ENCODE measurements at regions not wholly inside any gene's neighbourhood (a gene's known extent, or its start where the extent isn't known, plus 50 kb on each side); places are given as distances from the start of the nearest gene placed in this dataset.
"Not testable (repeated sequence)": the region's sequence is repeated elsewhere in the genome, so short reads cannot be mapped to it uniquely, and the experiment has no call there.

- no peak for DNase-seq
Observed at GRCh38 chr15:20367093-20367492, 174.5 kb downstream of the GOLGA6L6 start.

- DNase-seq: not testable (repeated sequence)
Observed at GRCh38 chr15:20363591-20363990, 178.0 kb downstream of the GOLGA6L6 start.

GRCh38 chr15:20361091-20361490 lies 180.5 kb downstream of the GOLGA6L6 start:
- no peak for DNase-seq

GRCh38 chr15:20358779-20359414 lies 182.7 kb downstream of the GOLGA6L6 start:
- no peak for DNase-seq

- DNase-seq: peak; percentile 58
Observed at GRCh38 chr15:20358066-20358778, 183.4 kb downstream of the GOLGA6L6 start.

- DNase-seq: peak; percentile 59
Observed at GRCh38 chr15:20357481-20358065, 184.0 kb downstream of the GOLGA6L6 start.

GRCh38 chr15:20356911-20357480 lies 184.6 kb downstream of the GOLGA6L6 start:
- no peak for DNase-seq

GRCh38 chr15:20356444-20356910 lies 185.1 kb downstream of the GOLGA6L6 start:
- peak; percentile 97 for DNase-seq

GRCh38 chr15:20355256-20355868 lies 186.2 kb downstream of the GOLGA6L6 start:
- DNase-seq: no peak

- not testable (repeated sequence) for DNase-seq
Observed at GRCh38 chr15:20354884-20355223, 186.7 kb downstream of the GOLGA6L6 start.

- DNase-seq: peak; percentile 58
Observed at GRCh38 chr15:20353966-20354883, 187.4 kb downstream of the GOLGA6L6 start.

GRCh38 chr15:20352241-20353200 lies 189.1 kb downstream of the GOLGA6L6 start:
- no peak for DNase-seq

- no peak for DNase-seq
Observed at GRCh38 chr15:20351448-20351971, 190.1 kb downstream of the GOLGA6L6 start.

GRCh38 chr15:20349774-20350498 lies 191.7 kb downstream of the GOLGA6L6 start:
- no peak for DNase-seq

- DNase-seq: peak; percentile 62
Observed at GRCh38 chr15:20348900-20349773, 192.5 kb downstream of the GOLGA6L6 start.

- no peak for DNase-seq
Observed at GRCh38 chr15:20348291-20348899, 193.2 kb downstream of the GOLGA6L6 start.

- DNase-seq: peak; percentile 59
Observed at GRCh38 chr15:20346082-20346805, 195.4 kb downstream of the GOLGA6L6 start.

Measured in activated CD8-positive, alpha-beta memory T cell treated with anti-CD3 and anti-CD28 coated beads for 24 hours (primary cell).